ENCODE measurements at regions not wholly inside any gene's neighbourhood (a gene's known extent, or its start where the extent isn't known, plus 50 kb on each side); places are given as distances from the start of the nearest gene placed in this dataset.

- POLR2A ChIA-PET, result no interaction called here
- H3K4me3 ChIP-seq (ENCODE audit: control extremely low read depth in 1 of 5, extremely low read depth in 1 of 5, insufficient read depth in 1 of 5, low read depth in 2 of 5, low read length in 4 of 5), result no peak overlapping the region
Observed at GRCh38 chr12:127803545-127803944, 463.4 kb upstream of the TMEM132C start.

GRCh38 chr12:127809275-127809674 is 457.7 kb upstream of the TMEM132C start:
- WGBS (ENCODE audit: insufficient coverage), result 80% methylated on average over 1 of the region's 1 CpG

More at GRCh38 chr12:127803545-127803944, 463.4 kb upstream of the TMEM132C start:
- H3K4me3 Mint-ChIP-seq, result no peak overlapping the region
- 100% methylated on average over 1 of the region's 3 CpGs for WGBS (ENCODE audit: insufficient coverage)
- no peaks in the 10 kb centered on the region for H3K4me1 ChIP-seq (ENCODE audit: control insufficient read depth in 2 of 2, insufficient read depth in 2 of 2, low read length in 2 of 2)
- no peak overlapping the region for H3K4me2 ChIP-seq (replicated peaks; ENCODE audit: low read depth, low read length, poor library complexity, severe bottlenecking)
- DNase-seq, result no peak
- H3K9ac ChIP-seq (ENCODE audit: low read length), result no peak overlapping the region
- CTCF ChIA-PET, result no interaction called here
- H4K20me1 ChIP-seq (ENCODE audit: control insufficient read depth, insufficient read depth, low read length, poor library complexity, severe bottlenecking), result no peaks in the 10 kb centered on the region
- no peaks in the 10 kb centered on the region for H3K27me3 ChIP-seq (replicated peaks in 1 of 4; ENCODE audit: control extremely low read depth in 1 of 4, control insufficient read depth in 3 of 4, insufficient read depth in 4 of 4, low read length in 3 of 4)
- no peaks in the 10 kb centered on the region for H3K9me3 ChIP-seq (ENCODE audit: control extremely low read depth in 1 of 3, control insufficient read depth in 2 of 3, insufficient read depth in 1 of 3, low read length in 2 of 3)
- no peak for ATAC-seq (ENCODE audit: low read depth)
- no peak for TF ChIP-seq EZH2 (IDR thresholded peaks at IDR 0.05; ENCODE audit: borderline replicate concordance, insufficient read depth, low read depth, low read length, poor library complexity, severe bottlenecking)
- no peak for TF ChIP-seq CTCF (IDR thresholded peaks at IDR 0.05)
- no peak overlapping the region for H3K27ac ChIP-seq (ENCODE audit: low read length in 2 of 2)
- H3K9me3 Mint-ChIP-seq (ENCODE audit: insufficient read depth), result peaks cover 2% of the 10 kb centered on the region
- H3K27me3 Mint-ChIP-seq, result no peaks in the 10 kb centered on the region
- no peaks in the 10 kb centered on the region for H3K4me1 Mint-ChIP-seq
- H3K79me2 ChIP-seq (ENCODE audit: control insufficient read depth, insufficient read depth, low read length), result no peaks in the 10 kb centered on the region
- intact Hi-C loops (cut with micrococcal nuclease), result no loop called here
- H3K36me3 ChIP-seq (replicated peaks in 1 of 2; ENCODE audit: control extremely low read depth in 1 of 2, control insufficient read depth in 1 of 2, extremely low read depth in 1 of 2, insufficient read depth in 2 of 2, low read length in 1 of 2), result no peaks in the 10 kb centered on the region
- no peak overlapping the region for H3K27ac Mint-ChIP-seq
- H2AFZ ChIP-seq (ENCODE audit: insufficient read depth, low read depth, low read length, poor library complexity, severe bottlenecking), result no peak overlapping the region

More at GRCh38 chr12:127809275-127809674, 457.7 kb upstream of the TMEM132C start:
- H3K4me3 Mint-ChIP-seq, result no peak overlapping the region
- H3K36me3 ChIP-seq (replicated peaks in 1 of 2; ENCODE audit: control extremely low read depth in 1 of 2, control insufficient read depth in 1 of 2, extremely low read depth in 1 of 2, insufficient read depth in 2 of 2, low read length in 1 of 2), result no peaks in the 10 kb centered on the region
- no peaks in the 10 kb centered on the region for H3K27me3 ChIP-seq (replicated peaks in 1 of 4; ENCODE audit: control extremely low read depth in 1 of 4, control insufficient read depth in 3 of 4, insufficient read depth in 4 of 4, low read length in 3 of 4)
- no peak overlapping the region for H3K9ac ChIP-seq (ENCODE audit: low read length)
- no peak overlapping the region for H2AFZ ChIP-seq (ENCODE audit: insufficient read depth, low read depth, low read length, poor library complexity, severe bottlenecking)
- H3K9me3 Mint-ChIP-seq (ENCODE audit: insufficient read depth), result peaks cover 2% of the 10 kb centered on the region
- H3K27ac Mint-ChIP-seq, result no peak overlapping the region
- no peaks in the 10 kb centered on the region for H3K4me1 ChIP-seq (ENCODE audit: control insufficient read depth in 2 of 2, insufficient read depth in 2 of 2, low read length in 2 of 2)
- H3K27me3 Mint-ChIP-seq, result no peaks in the 10 kb centered on the region
- no peaks in the 10 kb centered on the region for H4K20me1 ChIP-seq (ENCODE audit: control insufficient read depth, insufficient read depth, low read length, poor library complexity, severe bottlenecking)
- H3K27ac ChIP-seq (ENCODE audit: low read length in 2 of 2), result no peak overlapping the region
- H3K4me1 Mint-ChIP-seq, result no peaks in the 10 kb centered on the region
- no peak for ATAC-seq (ENCODE audit: low read depth)
- intact Hi-C loops (cut with micrococcal nuclease), result no loop called here
- DNase-seq, result no peak
- H3K79me2 ChIP-seq (ENCODE audit: control insufficient read depth, insufficient read depth, low read length), result no peaks in the 10 kb centered on the region
- CTCF ChIA-PET, result no interaction called here
- TF ChIP-seq EZH2 (IDR thresholded peaks at IDR 0.05; ENCODE audit: borderline replicate concordance, insufficient read depth, low read depth, low read length, poor library complexity, severe bottlenecking), result no peak
- no peak for TF ChIP-seq CTCF (IDR thresholded peaks at IDR 0.05)
- no peak overlapping the region for H3K4me3 ChIP-seq (ENCODE audit: control extremely low read depth in 1 of 5, extremely low read depth in 1 of 5, insufficient read depth in 1 of 5, low read depth in 2 of 5, low read length in 4 of 5)
- H3K9me3 ChIP-seq (ENCODE audit: control extremely low read depth in 1 of 3, control insufficient read depth in 2 of 3, insufficient read depth in 1 of 3, low read length in 2 of 3), result peaks cover 0 to 6% (median 0%) of the 10 kb centered on the region in 3 donors
- POLR2A ChIA-PET, result no interaction called here
- no peak overlapping the region for H3K4me2 ChIP-seq (replicated peaks; ENCODE audit: low read depth, low read length, poor library complexity, severe bottlenecking)

Measured in B cell (primary cell).